ENCODE measurements at regions not wholly inside any gene's neighbourhood (a gene's known extent, or its start where the extent isn't known, plus 50 kb on each side); places are given as distances from the start of the nearest gene placed in this dataset.

- no peak for TF ChIP-seq CTCF (IDR thresholded peaks at IDR 0.05)
- TF ChIP-seq POLR2A (IDR thresholded peaks at IDR 0.05), result no peak
Observed at GRCh38 chr12:115618105-115618504, 659.4 kb downstream of the MED13L start.

Measured in lower leg skin (tissue), 3 donors.